HG03135 (cell line): ENCODE measurements at regions not wholly inside any gene's neighbourhood (a gene's known extent, or its start where the extent isn't known, plus 50 kb on each side); places are given as distances from the start of the nearest gene placed in this dataset.
A peak's percentile ranks its signal among the peaks of the same experiment; 100 is the strongest.
"Not testable (repeated sequence)": the region's sequence is repeated elsewhere in the genome, so short reads cannot be mapped to it uniquely, and the experiment has no call there.

Experiments used
- ATAC-seq: cut with Tn5 transposase; IDR thresholded peaks from one replicate; pipeline ENCODE4 v1.9.1; 2021; ENCODE audit warnings: mild to moderate bottlenecking, moderate library complexity; ENCODE audit not compliant: unreplicated experiment

DNA sequence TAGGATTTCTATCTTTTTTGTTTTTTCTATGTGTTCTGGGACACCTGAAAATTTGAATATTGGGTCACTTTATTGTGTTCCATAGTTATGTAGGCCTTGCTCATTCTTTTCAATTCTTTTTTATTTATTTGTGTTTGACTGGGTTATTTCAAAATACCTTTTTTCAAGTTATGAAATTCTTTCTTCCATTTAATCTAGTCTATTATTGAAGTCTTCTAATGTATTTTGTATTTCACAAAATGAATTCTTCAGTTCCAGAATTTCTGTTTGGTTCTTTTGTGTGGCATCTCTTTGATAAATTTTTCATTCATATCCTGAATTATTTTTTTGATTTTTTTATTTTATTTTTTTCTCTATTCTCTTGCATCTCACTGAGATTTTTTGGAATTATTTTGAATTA lies 628.8 kb downstream of the NR2F1-AS1 start:
- ATAC-seq, result no peak

GRCh38 chr5:92951746-92952145 lies 629.3 kb downstream of the NR2F1-AS1 start:
- no peak for ATAC-seq

- no peak for ATAC-seq
These were observed 634.5 kb downstream of the NR2F1-AS1 start for GRCh38 chr5:92946546-92946945.

- peak; percentile 75 for ATAC-seq
These were observed 635.4 kb downstream of the NR2F1-AS1 start for GRCh38 chr5:92945605-92946097.

GRCh38 chr5:92944903-92945604 lies 636.0 kb downstream of the NR2F1-AS1 start:
- no peak for ATAC-seq

GRCh38 chr5:92944337-92944736 lies 636.7 kb downstream of the NR2F1-AS1 start:
- ATAC-seq, result no peak

GRCh38 chr5:92942762-92943161 lies 638.3 kb downstream of the NR2F1-AS1 start:
- no peak for ATAC-seq

DNA sequence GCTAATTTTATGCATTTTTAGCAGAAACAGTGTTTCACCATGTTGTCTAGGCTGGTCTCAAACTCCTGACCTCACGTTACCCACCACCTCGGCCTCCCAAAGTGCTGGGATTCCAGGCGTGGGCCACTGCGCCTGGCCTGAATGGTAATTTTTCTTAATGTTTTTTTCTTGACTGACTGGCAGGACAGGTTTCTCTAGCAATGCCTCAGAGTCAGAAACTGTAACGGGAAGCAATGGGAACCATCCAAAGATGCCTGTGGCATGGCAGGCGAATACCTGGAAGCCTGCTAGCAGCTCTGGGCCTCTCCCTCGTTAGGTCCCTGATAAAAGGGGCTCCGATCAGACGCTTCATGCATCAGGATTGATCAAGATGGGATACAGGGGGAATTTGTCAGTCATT lies 639.2 kb downstream of the NR2F1-AS1 start:
- ATAC-seq, result no peak

- no peak for ATAC-seq
These were observed 641.6 kb downstream of the NR2F1-AS1 start for GRCh38 chr5:92939428-92939827.

DNA sequence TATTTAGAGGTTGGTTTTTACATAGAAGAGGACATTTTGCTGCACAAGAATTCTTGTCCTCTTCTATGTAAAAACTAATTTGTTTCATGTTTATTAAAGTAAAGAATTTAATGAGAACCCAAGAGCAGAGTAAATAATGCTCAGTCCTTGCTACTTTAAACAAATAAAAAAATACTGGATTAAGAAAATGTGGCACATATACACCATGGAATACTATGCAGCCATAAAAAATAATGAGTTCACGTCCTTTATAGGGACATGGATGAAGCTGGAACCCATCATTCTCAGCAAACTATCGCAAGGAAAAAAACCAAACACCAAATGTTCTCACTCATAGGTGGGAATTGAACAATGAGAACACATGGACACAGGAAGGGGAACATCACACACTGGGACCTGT lies 643.6 kb downstream of the NR2F1-AS1 start:
- not testable (repeated sequence) for ATAC-seq

DNA sequence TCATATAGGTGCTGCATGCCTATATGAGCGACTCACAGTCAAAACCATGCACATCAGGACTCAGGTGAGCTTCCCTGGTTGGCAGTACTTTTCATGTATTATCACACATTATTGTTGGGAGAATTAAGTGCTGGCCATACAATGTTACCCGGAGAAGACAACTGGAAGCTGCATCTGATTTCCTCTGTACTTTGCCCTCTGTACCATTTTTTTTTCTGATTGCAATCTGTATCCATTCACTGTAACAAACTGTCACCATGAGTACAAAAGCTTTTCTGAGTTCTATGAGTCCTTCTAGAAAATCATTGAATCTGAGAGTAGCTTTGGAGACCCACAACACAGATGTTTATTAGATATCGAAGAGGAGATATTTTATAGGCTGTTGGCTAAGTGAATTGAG lies 651.0 kb downstream of the NR2F1-AS1 start:
- no peak for ATAC-seq

- ATAC-seq, result no peak
These were observed 653.7 kb downstream of the NR2F1-AS1 start for GRCh38 chr5:92927291-92927778.

GRCh38 chr5:92923885-92924284 lies 657.1 kb downstream of the NR2F1-AS1 start:
- no peak for ATAC-seq

GRCh38 chr5:92922231-92922967 lies 658.6 kb downstream of the NR2F1-AS1 start:
- no peak for ATAC-seq

DNA sequence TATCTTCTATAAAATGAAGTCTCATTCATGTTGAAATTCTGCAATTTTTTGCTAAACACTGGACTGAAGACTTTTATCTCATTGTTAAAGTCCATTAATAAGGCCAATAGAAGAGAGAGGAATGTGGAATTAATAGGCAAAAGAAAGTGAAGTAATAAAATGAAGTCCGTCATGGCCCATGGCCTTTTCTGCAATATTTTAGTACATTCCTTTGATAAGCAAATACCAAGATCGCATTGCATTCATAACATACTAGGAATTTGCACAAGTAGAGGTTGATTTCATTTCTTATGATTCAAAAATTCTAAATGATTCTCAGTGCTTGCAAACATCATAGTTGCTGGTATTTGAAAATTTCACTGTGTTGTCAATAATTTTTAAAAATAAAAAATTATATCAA lies 664.0 kb downstream of the NR2F1-AS1 start:
- ATAC-seq, result no peak

- no peak for ATAC-seq
These were observed 665.0 kb downstream of the NR2F1-AS1 start for GRCh38 chr5:92916036-92916435.

GRCh38 chr5:92912283-92912682 lies 668.7 kb downstream of the NR2F1-AS1 start:
- no peak for ATAC-seq

GRCh38 chr5:92911851-92912250 lies 669.2 kb downstream of the NR2F1-AS1 start:
- ATAC-seq, result no peak

- ATAC-seq, result no peak
These were observed 669.7 kb downstream of the NR2F1-AS1 start for GRCh38 chr5:92911293-92911692.

GRCh38 chr5:92909602-92909962 lies 671.4 kb downstream of the NR2F1-AS1 start:
- no peak for ATAC-seq

- ATAC-seq, result no peak
These were observed 671.9 kb downstream of the NR2F1-AS1 start for GRCh38 chr5:92908952-92909601.
